ENCODE measurements at regions not wholly inside any gene's neighbourhood (a gene's known extent, or its start where the extent isn't known, plus 50 kb on each side); places are given as distances from the start of the nearest gene placed in this dataset.

GRCh38 chr3:30449290-30449632, 157.1 kb upstream of the TGFBR2 start:
- no peak for TF ChIP-seq EZH2 (IDR thresholded peaks at IDR 0.05; ENCODE audit: low read length)
- TF ChIP-seq CTCF (optimal IDR thresholded peaks at IDR 0.05 in 1 of 3, IDR thresholded peaks at IDR 0.05 in 1 of 3, conservative IDR thresholded peaks at IDR 0.05 in 1 of 3; ENCODE audit: extremely low read depth in 1 of 3, insufficient read depth in 2 of 3, low read length in 3 of 3), result no peak
- Histone ChIP-seq H3K27ac (ENCODE audit: control insufficient read depth, insufficient read depth, low read length) (no peak overlapping the region), H3K4me1 (ENCODE audit: control insufficient read depth, extremely low read depth, insufficient read depth, low read length) (no peaks in the 10 kb centered on the region), H3K9me3 (ENCODE audit: control insufficient read depth, low read depth, low read length) (no peaks in the 10 kb centered on the region), H3K79me2 (ENCODE audit: control insufficient read depth, insufficient read depth, low read length) (no peaks in the 10 kb centered on the region), H4K20me1 (ENCODE audit: control insufficient read depth, extremely low read depth, insufficient read depth, low read length) (no peaks in the 10 kb centered on the region), H3K4me2 (ENCODE audit: control insufficient read depth, extremely low read depth, insufficient read depth, low read depth, low read length) (no peak overlapping the region), H3K36me3 (ENCODE audit: control insufficient read depth in 2 of 2, extremely low read depth in 1 of 2, insufficient read depth in 2 of 2, low read length in 2 of 2) (no peaks in the 10 kb centered on the region), H3K9ac (ENCODE audit: control insufficient read depth, extremely low read depth, insufficient read depth, low read length) (no peak overlapping the region), H2AFZ (ENCODE audit: control insufficient read depth, low read length) (no peak overlapping the region), H3K9me1 (ENCODE audit: control insufficient read depth, extremely low read depth, insufficient read depth, low read length) (no peaks in the 10 kb centered on the region), H3K27me3 (ENCODE audit: control insufficient read depth, extremely low read depth, insufficient read depth, low read length) (no peaks in the 10 kb centered on the region), H3K4me3 (ENCODE audit: control insufficient read depth in 2 of 3, extremely low read depth in 1 of 3, insufficient read depth in 2 of 3, low read depth in 1 of 3, low read length in 3 of 3) (no peak overlapping the region)
- DNase-seq (ENCODE audit: low read depth, low spot score) (no peak), FAIRE-seq (no peak)
- dilution Hi-C loops (cut with MboI; ENCODE audit: extremely low pct_ligation_motif_present, low sequenced_read_pairs), result no loop called here

GRCh38 chr3:30452446-30452845, 154.0 kb upstream of the TGFBR2 start:
- Histone ChIP-seq H3K27ac (ENCODE audit: control insufficient read depth, insufficient read depth, low read length) (no peak overlapping the region), H3K4me1 (ENCODE audit: control insufficient read depth, extremely low read depth, insufficient read depth, low read length) (peaks cover 1% of the 10 kb centered on the region), H3K27me3 (ENCODE audit: control insufficient read depth, extremely low read depth, insufficient read depth, low read length) (no peaks in the 10 kb centered on the region), H3K4me2 (ENCODE audit: control insufficient read depth, extremely low read depth, insufficient read depth, low read depth, low read length) (no peak overlapping the region), H3K9me1 (ENCODE audit: control insufficient read depth, extremely low read depth, insufficient read depth, low read length) (no peaks in the 10 kb centered on the region), H3K4me3 (ENCODE audit: control insufficient read depth in 2 of 3, extremely low read depth in 1 of 3, insufficient read depth in 2 of 3, low read depth in 1 of 3, low read length in 3 of 3) (no peak overlapping the region), H2AFZ (ENCODE audit: control insufficient read depth, low read length) (no peak overlapping the region), H3K9me3 (ENCODE audit: control insufficient read depth, low read depth, low read length) (no peaks in the 10 kb centered on the region), H4K20me1 (ENCODE audit: control insufficient read depth, extremely low read depth, insufficient read depth, low read length) (no peaks in the 10 kb centered on the region), H3K9ac (ENCODE audit: control insufficient read depth, extremely low read depth, insufficient read depth, low read length) (no peak overlapping the region), H3K79me2 (ENCODE audit: control insufficient read depth, insufficient read depth, low read length) (no peaks in the 10 kb centered on the region), H3K36me3 (ENCODE audit: control insufficient read depth in 2 of 2, extremely low read depth in 1 of 2, insufficient read depth in 2 of 2, low read length in 2 of 2) (no peaks in the 10 kb centered on the region)
- FAIRE-seq (no peak), DNase-seq (ENCODE audit: low read depth, low spot score) (no peak)
- dilution Hi-C loops (cut with MboI; ENCODE audit: extremely low pct_ligation_motif_present, low sequenced_read_pairs), result no loop called here
- TF ChIP-seq CTCF (optimal IDR thresholded peaks at IDR 0.05 in 1 of 3, IDR thresholded peaks at IDR 0.05 in 1 of 3, conservative IDR thresholded peaks at IDR 0.05 in 1 of 3; ENCODE audit: extremely low read depth in 1 of 3, insufficient read depth in 2 of 3, low read length in 3 of 3), result no peak
